CD8-positive, alpha-beta memory T cell (primary cell): ENCODE measurements at regions not wholly inside any gene's neighbourhood (a gene's known extent, or its start where the extent isn't known, plus 50 kb on each side); places are given as distances from the start of the nearest gene placed in this dataset.

ENCODE experiments used
- CTCF ChIA-PET: fragments of 350-600 bp; sonication (Branson Sonifier 250); formaldehyde crosslinking; loops from one replicate; lab custom pipeline; 2021; ENCODE audit warnings: antibody characterized with exemption; lab: Charles Lee
- POLR2A ChIA-PET: fragments of 350-600 bp; sonication (Branson Sonifier 250); formaldehyde crosslinking; loops from one replicate; lab custom pipeline; 2021; ENCODE audit warnings: antibody characterized with exemption; lab: Charles Lee
- DNase-seq, 5 donors: peaks; one replicate each; pipeline versions ENCODE4 v3.0.0 to v3.0.0-alpha.2; 2020 to 2022; ENCODE audit warnings: mixed read lengths in 1 of 5
- H3K27ac ChIP-seq: one replicate; pipeline ENCODE4 v1.7.0; 2013; ENCODE audit warnings: low read depth, mild to moderate bottlenecking, low read length, moderate library complexity
- H3K27me3 ChIP-seq: 2 replicates; pipeline ENCODE4 v1.7.0; 2013; ENCODE audit warnings: low read length, mild to moderate bottlenecking; ENCODE audit not compliant: insufficient read depth, poor library complexity, severe bottlenecking
- H3K36me3 ChIP-seq: 2 replicates; pipeline ENCODE4 v1.7.0; 2013; ENCODE audit warnings: mild to moderate bottlenecking, low read length, moderate library complexity; ENCODE audit not compliant: insufficient read depth
- H3K4me1 ChIP-seq: 2 replicates; pipeline ENCODE4 v1.7.0; 2013; ENCODE audit warnings: mild to moderate bottlenecking, low read length, moderate library complexity; ENCODE audit not compliant: insufficient read depth
- H3K4me3 ChIP-seq: 2 replicates; pipeline ENCODE4 v1.7.0; 2013; ENCODE audit warnings: mild to moderate bottlenecking, low read length
- H3K9me3 ChIP-seq: 2 replicates; pipeline ENCODE4 v1.7.0; 2013; ENCODE audit warnings: mild to moderate bottlenecking, low read length
- H3K27ac Mint-ChIP-seq, 8 donors: one replicate each; pipeline ENCODE4 v1.8.0; 2020 to 2021; ENCODE audit warnings: mixed read lengths in 8 of 8, mild to moderate bottlenecking in 6 of 8, inconsistent platforms in 3 of 8, moderate library complexity in 3 of 8
- H3K27me3 Mint-ChIP-seq, 2 donors: one replicate each; pipeline ENCODE4 v1.8.0; 2020 to 2021; ENCODE audit warnings: mixed read lengths in 2 of 2, mild to moderate bottlenecking in 1 of 2, moderate library complexity in 1 of 2
- H3K36me3 Mint-ChIP-seq, 3 donors: one replicate each; pipeline ENCODE4 v1.8.0; 2020 to 2021; ENCODE audit warnings: mixed read lengths in 3 of 3, inconsistent platforms in 1 of 3, mild to moderate bottlenecking in 1 of 3
- H3K4me1 Mint-ChIP-seq, 3 donors: one replicate each; pipeline ENCODE4 v1.8.0; 2020 to 2021; ENCODE audit warnings: mixed read lengths in 3 of 3, inconsistent platforms in 1 of 3, mild to moderate bottlenecking in 1 of 3
- H3K4me3 Mint-ChIP-seq, 7 donors: one replicate each; pipeline ENCODE4 v1.8.0; 2020 to 2021; ENCODE audit warnings: mixed read lengths in 7 of 7, mild to moderate bottlenecking in 6 of 7, moderate library complexity in 4 of 7, inconsistent platforms in 2 of 7
- H3K9me3 Mint-ChIP-seq, 5 donors: one replicate each; pipeline ENCODE4 v1.8.0; 2020 to 2022; ENCODE audit warnings: mixed read lengths in 5 of 5, mild to moderate bottlenecking in 3 of 5, moderate library complexity in 2 of 5, inconsistent platforms in 1 of 5

DNA sequence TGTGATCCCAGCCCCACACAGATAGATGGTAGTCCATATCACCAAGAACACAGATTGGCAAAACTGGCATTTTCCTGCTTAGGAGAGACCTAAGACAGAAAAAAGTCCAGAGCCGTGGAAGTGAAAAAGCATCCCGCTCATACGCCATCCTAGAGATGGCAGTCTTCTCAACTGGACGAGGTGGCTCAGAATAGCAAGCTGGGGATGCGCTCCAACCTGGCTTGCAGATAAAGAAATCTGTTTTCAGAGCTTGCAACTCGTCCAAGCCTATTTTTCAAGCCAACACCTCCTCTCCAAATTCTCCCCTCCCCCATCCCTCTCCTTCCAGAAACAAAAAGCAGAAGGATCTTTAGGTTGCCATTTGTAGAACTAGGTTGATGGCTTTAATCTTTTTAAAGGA lies 74.3 kb upstream of the OTX2 start:
- no peaks in the 10 kb centered on the region for H3K9me3 ChIP-seq
- no peaks in the 10 kb centered on the region for H3K4me1 Mint-ChIP-seq
- DNase-seq = no peak
- H3K27me3 Mint-ChIP-seq = peaks cover 0 to 25% of the 10 kb centered on the region in 2 donors
- no peaks in the 10 kb centered on the region for H3K36me3 Mint-ChIP-seq
- no peak overlapping the region for H3K27ac ChIP-seq
- ChIA-PET POLR2A (no interaction called here), CTCF (interaction anchor here (0.6 kb wide), 1 partner anchor 404 kb away, joined by 3 read pairs; no protein-coding TSS in a partner anchor)
- no peak overlapping the region for H3K4me3 Mint-ChIP-seq
- peaks cover 0 to 9% (median 0%) of the 10 kb centered on the region in 5 donors for H3K9me3 Mint-ChIP-seq
- no peak overlapping the region for H3K27ac Mint-ChIP-seq
- no peaks in the 10 kb centered on the region for H3K4me1 ChIP-seq
- H3K27me3 ChIP-seq = no peaks in the 10 kb centered on the region
- no peaks in the 10 kb centered on the region for H3K36me3 ChIP-seq
- no peak overlapping the region for H3K4me3 ChIP-seq

DNA sequence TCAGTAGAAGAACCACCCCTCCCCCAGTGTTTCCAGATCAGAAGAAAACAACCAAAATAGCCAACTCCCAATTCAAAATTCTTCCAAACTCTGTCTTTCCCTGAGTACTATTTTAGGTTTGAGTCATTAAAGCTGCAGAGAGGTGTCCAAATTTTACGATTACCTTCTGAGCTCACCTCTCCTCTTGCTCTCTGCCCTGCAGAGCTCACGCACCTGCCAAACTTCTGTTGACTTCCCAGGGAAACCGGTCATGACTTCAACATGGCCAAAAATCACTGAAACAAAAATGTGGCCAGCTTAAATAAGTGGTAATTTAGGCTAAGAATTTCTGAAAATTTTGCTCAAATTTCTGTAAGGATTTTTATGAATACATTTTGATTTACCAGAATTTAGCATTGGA lies 70.9 kb upstream of the OTX2 start:
- H3K4me1 ChIP-seq = no peaks in the 10 kb centered on the region
- no peak overlapping the region for H3K27ac ChIP-seq
- no peak overlapping the region for H3K4me3 ChIP-seq
- POLR2A ChIA-PET = no interaction called here
- H3K27ac Mint-ChIP-seq = no peak overlapping the region
- no peak for DNase-seq
- H3K27me3 ChIP-seq = no peaks in the 10 kb centered on the region
- H3K4me3 Mint-ChIP-seq = no peak overlapping the region
- H3K9me3 Mint-ChIP-seq = peaks cover 0 to 6% (median 0%) of the 10 kb centered on the region in 5 donors
- no peaks in the 10 kb centered on the region for H3K36me3 ChIP-seq
- peaks cover 0 to 15% of the 10 kb centered on the region in 2 donors for H3K27me3 Mint-ChIP-seq
- no peaks in the 10 kb centered on the region for H3K36me3 Mint-ChIP-seq
- CTCF ChIA-PET = no interaction called here
- H3K9me3 ChIP-seq = no peaks in the 10 kb centered on the region
- H3K4me1 Mint-ChIP-seq = no peaks in the 10 kb centered on the region

DNA sequence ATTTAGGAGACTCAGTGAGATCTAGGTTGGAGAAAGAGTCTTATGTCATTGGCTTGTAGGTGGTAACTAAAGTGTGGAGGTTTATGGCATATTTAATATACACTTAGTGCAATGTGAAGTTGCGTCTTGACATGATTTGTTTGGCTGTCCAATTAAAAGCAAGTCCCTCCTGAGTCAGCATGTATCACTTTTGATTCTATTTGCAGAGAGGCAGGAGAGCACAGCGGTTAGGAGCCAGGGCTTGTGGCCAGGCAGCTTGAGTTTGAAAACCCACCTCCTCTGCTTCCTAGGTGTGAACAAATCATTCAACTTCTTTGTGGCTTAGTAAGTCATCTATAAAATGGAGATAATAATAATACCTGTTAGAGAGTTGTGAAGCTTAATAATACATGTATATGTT lies 68.5 kb upstream of the OTX2 start:
- CTCF ChIA-PET = no interaction called here
- DNase-seq = no peak
- H3K27me3 ChIP-seq = no peaks in the 10 kb centered on the region
- no peaks in the 10 kb centered on the region for H3K36me3 Mint-ChIP-seq
- no peaks in the 10 kb centered on the region for H3K36me3 ChIP-seq
- no peak overlapping the region for H3K27ac ChIP-seq
- no peaks in the 10 kb centered on the region for H3K4me1 ChIP-seq
- H3K4me1 Mint-ChIP-seq = no peaks in the 10 kb centered on the region
- no peak overlapping the region for H3K4me3 ChIP-seq
- H3K9me3 Mint-ChIP-seq = peaks cover 0 to 8% (median 0%) of the 10 kb centered on the region in 5 donors
- H3K4me3 Mint-ChIP-seq = no peak overlapping the region
- H3K27me3 Mint-ChIP-seq = peaks cover 0 to 15% of the 10 kb centered on the region in 2 donors
- H3K9me3 ChIP-seq = no peaks in the 10 kb centered on the region
- POLR2A ChIA-PET = no interaction called here
- H3K27ac Mint-ChIP-seq = no peak overlapping the region

DNA sequence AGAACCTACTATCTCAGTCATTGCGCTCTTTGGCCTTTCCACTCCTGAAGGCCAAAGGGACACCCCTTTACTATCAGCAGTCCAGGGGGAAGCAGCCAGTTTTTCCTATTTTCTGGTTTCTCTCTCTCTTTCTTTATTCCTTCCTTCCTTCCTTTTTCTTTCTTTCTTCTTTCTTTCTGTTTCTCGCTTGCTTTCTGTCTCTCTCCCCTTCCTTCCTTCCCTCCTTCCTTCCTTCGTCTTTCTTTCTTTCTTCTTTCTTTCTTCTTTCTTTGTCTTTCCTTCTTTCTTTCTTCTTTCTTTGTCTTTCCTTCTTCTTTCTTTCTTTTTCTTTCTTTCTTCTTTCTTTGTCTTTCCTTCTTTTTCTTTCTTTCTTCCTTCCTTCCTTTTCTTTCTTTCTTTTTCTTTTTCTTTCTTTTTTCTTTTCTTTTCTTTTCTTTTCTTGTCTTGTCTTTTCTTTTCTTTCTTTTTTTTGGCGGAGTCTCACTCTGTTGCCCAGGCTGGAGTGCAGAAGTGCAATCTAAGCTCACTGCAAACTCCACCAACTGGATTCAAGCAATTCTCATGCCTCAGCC lies 64.9 kb upstream of the OTX2 start:
- Histone ChIP-seq H3K27ac (no peak overlapping the region), H3K9me3 (no peaks in the 10 kb centered on the region), H3K36me3 (no peaks in the 10 kb centered on the region), H3K4me3 (no peak overlapping the region), H3K27me3 (no peaks in the 10 kb centered on the region), H3K4me1 (no peaks in the 10 kb centered on the region)
- Mint-ChIP-seq H3K27me3 (peaks cover 0 to 15% of the 10 kb centered on the region in 2 donors), H3K36me3 (no peaks in the 10 kb centered on the region), H3K4me3 (no peak overlapping the region), H3K27ac (no peak overlapping the region), H3K4me1 (no peaks in the 10 kb centered on the region), H3K9me3 (peaks cover 0 to 6% (median 0%) of the 10 kb centered on the region in 5 donors)
- POLR2A ChIA-PET = no interaction called here
- no peak for DNase-seq
- CTCF ChIA-PET = no interaction called here

DNA sequence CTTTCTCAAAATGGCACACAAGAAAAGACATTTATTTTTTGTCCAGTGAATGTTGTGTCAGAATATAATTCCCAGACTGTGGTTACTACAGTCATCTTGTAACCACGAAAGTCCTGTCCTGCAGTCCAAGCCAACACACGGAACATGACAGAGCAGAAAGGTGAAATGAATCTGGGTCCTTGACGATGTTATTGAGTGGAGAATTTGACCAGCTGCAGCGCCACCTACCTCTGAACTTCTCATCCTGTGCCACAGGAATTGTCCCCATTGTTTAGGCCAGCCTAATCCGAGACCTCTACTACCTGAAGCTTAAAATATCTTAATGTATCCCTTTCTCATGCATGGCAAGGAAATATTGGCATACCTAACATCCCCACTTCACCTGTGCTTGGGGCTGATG lies 64.1 kb upstream of the OTX2 start:
- no peak overlapping the region for H3K4me3 Mint-ChIP-seq
- no peaks in the 10 kb centered on the region for H3K36me3 ChIP-seq
- peaks cover 0 to 2% (median 0%) of the 10 kb centered on the region in 5 donors for H3K9me3 Mint-ChIP-seq
- H3K9me3 ChIP-seq = no peaks in the 10 kb centered on the region
- H3K4me1 Mint-ChIP-seq = no peaks in the 10 kb centered on the region
- no peak overlapping the region for H3K4me3 ChIP-seq
- ChIA-PET CTCF (no interaction called here), POLR2A (no interaction called here)
- H3K36me3 Mint-ChIP-seq = no peaks in the 10 kb centered on the region
- H3K27me3 Mint-ChIP-seq = peaks cover 0 to 12% of the 10 kb centered on the region in 2 donors
- H3K4me1 ChIP-seq = no peaks in the 10 kb centered on the region
- no peak overlapping the region for H3K27ac ChIP-seq
- no peaks in the 10 kb centered on the region for H3K27me3 ChIP-seq
- no peak for DNase-seq
- H3K27ac Mint-ChIP-seq = no peak overlapping the region

DNA sequence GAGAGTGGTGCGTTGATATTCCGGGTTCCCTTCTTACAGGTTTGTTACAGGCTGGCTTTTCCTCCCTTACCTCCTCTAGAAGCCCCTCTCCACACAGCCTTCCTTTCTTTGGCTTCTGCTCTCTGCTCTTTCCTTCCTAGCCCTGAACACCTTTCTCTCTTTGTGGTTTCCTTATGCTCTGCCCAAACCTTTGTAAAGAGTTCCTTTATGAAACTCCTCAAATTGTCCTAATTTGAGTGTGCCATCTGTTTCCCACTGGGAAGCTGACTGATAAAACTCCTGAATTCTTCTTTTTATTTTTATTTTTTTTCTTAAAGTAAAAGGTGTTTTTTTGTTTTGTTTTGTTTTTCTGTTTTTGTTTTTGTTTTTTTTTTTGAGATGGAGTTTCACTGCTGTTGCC lies 60.1 kb upstream of the OTX2 start:
- Mint-ChIP-seq H3K36me3 (no peaks in the 10 kb centered on the region), H3K4me1 (no peaks in the 10 kb centered on the region), H3K4me3 (no peak overlapping the region), H3K27me3 (peaks cover 2 to 4% of the 10 kb centered on the region in 2 donors), H3K9me3 (peaks cover 0 to 2% (median 0%) of the 10 kb centered on the region in 5 donors), H3K27ac (no peak overlapping the region)
- Histone ChIP-seq H3K27ac (no peak overlapping the region), H3K36me3 (no peaks in the 10 kb centered on the region), H3K27me3 (no peaks in the 10 kb centered on the region), H3K9me3 (no peaks in the 10 kb centered on the region), H3K4me1 (no peaks in the 10 kb centered on the region), H3K4me3 (no peak overlapping the region)
- CTCF ChIA-PET = no interaction called here
- DNase-seq = no peak
- POLR2A ChIA-PET = no interaction called here

DNA sequence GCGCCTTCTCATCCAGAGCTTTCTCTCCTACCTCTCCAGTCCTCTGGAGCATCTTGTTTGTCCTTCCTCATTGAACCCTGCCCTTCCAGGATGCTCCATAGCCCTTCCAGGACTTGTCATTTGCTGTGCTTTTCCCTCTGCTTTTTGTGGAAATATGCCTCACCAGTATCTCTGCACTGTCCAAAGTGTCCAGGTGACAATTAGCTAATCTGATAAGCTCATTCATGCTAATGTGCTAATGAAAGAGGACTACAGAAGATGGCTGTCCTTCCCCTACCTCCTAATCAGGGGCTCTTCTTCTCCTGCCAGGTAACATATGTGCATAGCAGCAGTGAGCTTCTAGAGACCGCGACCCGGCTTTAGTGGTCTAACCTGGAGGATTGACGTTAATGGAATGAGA lies 58.4 kb upstream of the OTX2 start:
- CTCF ChIA-PET = no interaction called here
- H3K27ac Mint-ChIP-seq = no peak overlapping the region
- POLR2A ChIA-PET = no interaction called here

DNA sequence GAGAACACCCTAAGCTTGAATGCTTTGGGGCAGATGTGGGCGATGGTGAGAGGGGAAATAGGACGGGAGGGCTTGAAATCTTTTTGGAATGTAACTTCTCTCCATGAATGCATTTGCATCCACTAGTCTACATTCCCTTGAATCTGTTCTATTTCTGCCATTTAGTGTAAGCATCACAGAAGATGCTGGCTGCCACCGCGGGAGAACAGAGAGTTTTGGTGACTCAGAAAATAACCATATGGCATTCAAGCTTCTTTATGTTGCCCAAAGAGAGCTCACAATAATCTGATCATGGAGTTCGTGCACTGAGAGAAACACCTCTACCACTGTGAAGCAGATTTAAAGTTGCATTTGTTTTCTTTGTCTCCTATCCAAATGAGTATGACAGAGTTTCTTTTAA lies 52.6 kb upstream of the OTX2 start:
- Histone ChIP-seq H3K9me3 (no peaks in the 10 kb centered on the region), H3K4me3 (no peak overlapping the region), H3K4me1 (no peaks in the 10 kb centered on the region), H3K36me3 (no peaks in the 10 kb centered on the region), H3K27ac (no peak overlapping the region), H3K27me3 (peaks cover 3% of the 10 kb centered on the region)
- no peak for DNase-seq
- ChIA-PET CTCF (no interaction called here), POLR2A (no interaction called here)
- Mint-ChIP-seq H3K27ac (no peak overlapping the region), H3K27me3 (peaks cover 11 to 17% of the 10 kb centered on the region in 2 donors), H3K4me1 (no peaks in the 10 kb centered on the region), H3K4me3 (no peak overlapping the region), H3K36me3 (no peaks in the 10 kb centered on the region), H3K9me3 (no peaks in the 10 kb centered on the region)

More for the DNA sequence above, 58.4 kb upstream of the OTX2 start:
- Mint-ChIP-seq H3K27me3 (peaks cover 2 to 4% of the 10 kb centered on the region in 2 donors), H3K36me3 (no peaks in the 10 kb centered on the region), H3K4me3 (no peak overlapping the region), H3K9me3 (no peaks in the 10 kb centered on the region), H3K4me1 (no peaks in the 10 kb centered on the region)
- DNase-seq = no peak
- Histone ChIP-seq H3K4me1 (no peaks in the 10 kb centered on the region), H3K36me3 (no peaks in the 10 kb centered on the region), H3K4me3 (no peak overlapping the region), H3K9me3 (no peaks in the 10 kb centered on the region), H3K27me3 (no peaks in the 10 kb centered on the region), H3K27ac (no peak overlapping the region)
